Globus pallidus (tissue), 1 donor: ENCODE measurements at regions not wholly inside any gene's neighbourhood (a gene's known extent, or its start where the extent isn't known, plus 50 kb on each side); places are given as distances from the start of the nearest gene placed in this dataset.
"Not testable (repeated sequence)": the region's sequence is repeated elsewhere in the genome, so short reads cannot be mapped to it uniquely, and the experiment has no call there.

Experiments
- DNase-seq: peaks from one replicate; pipeline ENCODE4 v3.0.0-alpha.2; 2015; ENCODE audit warnings: low spot score

- no peak for DNase-seq
Measured at GRCh38 chr16:60558936-60559335, 1477.3 kb downstream of the CDH8 start.

DNA sequence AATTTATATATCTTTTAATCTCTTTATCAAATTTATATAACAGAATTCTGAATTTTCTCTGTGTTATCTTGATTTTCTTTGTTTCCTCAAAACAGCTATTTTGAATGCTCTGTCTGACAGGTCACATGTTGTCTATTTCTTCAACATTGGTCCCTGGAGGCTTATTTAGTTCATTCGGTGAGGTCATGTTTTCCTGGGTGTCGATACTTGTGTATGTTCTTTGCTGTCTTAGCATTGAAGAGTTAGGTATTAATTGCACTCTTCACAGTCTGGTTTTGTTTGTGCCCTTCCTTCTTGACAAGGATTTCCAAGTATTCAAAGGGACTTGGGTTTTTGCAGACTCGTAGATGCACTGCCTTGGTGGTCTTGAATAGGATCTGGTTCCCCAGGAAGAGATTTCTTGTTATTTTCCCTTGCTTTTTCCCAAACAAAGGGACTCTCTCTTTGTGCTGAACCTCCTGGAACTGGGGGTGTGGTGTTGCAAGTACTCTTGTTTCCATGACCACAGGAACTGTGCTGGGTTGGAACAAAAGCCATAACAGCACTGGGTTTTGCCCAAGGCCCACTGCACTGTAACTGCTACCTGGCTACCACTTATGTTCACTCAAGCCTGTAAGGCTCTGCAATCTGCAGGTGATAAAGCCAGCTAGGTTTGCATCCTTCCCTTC, 1483.0 kb downstream of the CDH8 start:
- no peak for DNase-seq

- DNase-seq = no peak
Measured at GRCh38 chr16:60541535-60541934, 1494.7 kb downstream of the CDH8 start.

GRCh38 chr16:60510941-60511340, 1525.3 kb downstream of the CDH8 start:
- DNase-seq = no peak

DNA sequence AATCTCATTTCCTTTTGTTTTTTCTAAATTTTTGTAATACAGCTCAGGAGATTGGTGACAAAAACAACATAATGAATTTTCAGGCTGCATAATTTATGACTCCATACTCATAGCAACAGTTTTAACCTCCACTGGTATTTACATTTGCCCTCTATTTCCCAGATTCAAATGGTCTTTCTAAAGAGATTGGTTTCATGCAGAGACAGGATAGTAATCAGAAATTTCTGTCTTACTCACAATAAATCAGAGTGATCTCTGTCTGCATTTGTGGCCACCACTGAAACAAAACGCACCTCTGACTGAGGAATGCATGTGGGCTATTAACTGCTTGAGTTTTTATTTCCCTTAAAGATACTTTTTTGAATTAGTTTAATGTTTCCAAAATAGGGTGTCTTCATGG, 1526.0 kb downstream of the CDH8 start:
- DNase-seq = no peak

- no peak for DNase-seq
Measured at GRCh38 chr16:60491273-60491672, 1545.0 kb downstream of the CDH8 start.

DNA sequence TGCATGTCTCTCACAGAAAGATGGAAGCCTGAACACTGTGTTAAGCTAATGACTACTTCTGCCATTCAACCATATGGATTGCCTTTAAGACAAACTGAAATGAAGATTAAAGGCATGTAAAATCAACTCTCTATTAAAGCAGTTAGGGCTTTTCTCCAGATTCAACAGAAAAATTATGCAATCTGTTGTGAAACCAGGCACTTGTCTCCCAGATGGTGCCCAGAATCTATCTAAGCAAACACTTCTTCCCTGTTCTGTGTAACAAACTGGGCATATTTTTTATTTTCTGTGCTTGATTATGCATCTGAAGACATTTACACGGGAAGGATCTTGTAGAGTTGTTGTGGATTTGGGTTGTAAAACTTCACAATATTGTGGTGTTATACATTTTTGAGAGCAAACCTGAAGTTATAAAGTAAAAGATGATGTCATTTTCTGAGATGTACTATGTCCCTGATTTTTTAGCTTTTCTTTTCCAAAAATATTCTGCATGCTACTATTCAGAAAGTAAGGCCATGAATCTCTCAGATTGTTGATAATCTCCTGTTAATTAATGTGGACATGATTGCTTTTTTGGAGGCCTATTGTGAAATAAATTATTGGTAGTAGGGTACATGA, 1550.3 kb downstream of the CDH8 start:
- no peak for DNase-seq

DNA sequence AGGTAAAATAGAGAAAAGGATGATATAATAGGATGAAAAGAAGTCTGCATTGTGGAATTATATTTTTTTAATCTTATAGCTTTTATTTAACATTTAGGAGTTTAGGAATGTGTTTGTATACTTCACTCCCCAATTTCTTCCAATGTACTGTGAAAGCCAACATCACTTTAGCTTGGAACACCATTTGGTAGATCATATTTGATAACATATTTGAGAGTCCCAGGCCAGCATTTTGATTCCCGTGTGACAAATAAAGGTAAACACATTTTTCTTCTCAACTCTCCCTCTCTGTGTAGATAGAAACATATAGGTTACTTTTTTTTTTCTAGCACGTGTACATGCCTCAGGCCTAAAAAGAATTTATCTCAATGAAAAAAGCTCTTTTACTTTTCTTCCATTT, 1551.3 kb downstream of the CDH8 start:
- no peak for DNase-seq

GRCh38 chr16:60481591-60481990, 1554.6 kb downstream of the CDH8 start:
- DNase-seq = no peak

- DNase-seq = no peak
Measured at GRCh38 chr16:60478810-60479209, 1557.4 kb downstream of the CDH8 start.

- DNase-seq = no peak
Measured at GRCh38 chr16:60463986-60464385, 1572.3 kb downstream of the CDH8 start.

- no peak for DNase-seq
Measured at GRCh38 chr16:60459463-60459862, 1576.8 kb downstream of the CDH8 start.

- no peak for DNase-seq
Measured at GRCh38 chr16:60458255-60458654, 1578.0 kb downstream of the CDH8 start.

- DNase-seq = no peak
Measured at GRCh38 chr16:60452646-60453045, 1583.6 kb downstream of the CDH8 start.

DNA sequence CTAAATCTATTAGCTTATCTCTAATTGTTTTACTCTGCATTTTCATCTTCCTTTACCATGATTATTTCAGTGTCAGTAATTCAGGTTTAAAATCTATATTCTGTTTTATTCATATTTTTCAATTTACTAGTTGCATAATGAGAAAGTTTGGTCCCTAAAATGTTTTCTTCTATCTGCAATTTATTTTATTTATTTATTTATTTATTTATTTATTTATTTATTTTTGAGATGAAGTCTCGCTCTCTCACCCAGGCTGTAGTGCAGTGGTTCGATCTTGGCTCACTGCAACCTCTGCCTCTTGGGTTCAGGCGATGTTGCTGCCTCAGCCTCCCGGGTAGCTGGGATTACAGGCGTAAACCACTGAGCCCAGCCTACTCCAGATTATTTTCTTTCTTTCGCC, 1597.3 kb downstream of the CDH8 start:
- DNase-seq = no peak

- DNase-seq = no peak
Measured at GRCh38 chr16:60432472-60432871, 1603.8 kb downstream of the CDH8 start.

DNA sequence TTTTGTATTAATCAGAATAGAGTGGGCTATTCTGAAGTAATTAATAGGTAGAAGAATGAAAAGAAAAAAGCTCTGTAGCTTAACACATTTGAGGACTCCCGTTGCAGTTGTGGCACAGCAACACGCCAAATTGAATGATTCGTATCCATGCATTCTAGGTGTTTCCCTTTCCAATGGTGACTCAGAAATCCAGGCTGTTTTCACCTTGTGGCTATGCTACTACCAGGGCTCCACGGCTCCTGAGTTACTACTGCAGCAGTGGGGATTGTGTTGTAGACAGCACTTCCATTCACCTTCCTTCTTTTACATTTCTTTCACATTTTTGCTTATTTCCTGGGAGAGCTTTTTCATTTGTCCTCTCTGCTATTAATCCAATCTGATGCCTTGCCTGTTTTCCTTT, 1616.4 kb downstream of the CDH8 start:
- no peak for DNase-seq

DNA sequence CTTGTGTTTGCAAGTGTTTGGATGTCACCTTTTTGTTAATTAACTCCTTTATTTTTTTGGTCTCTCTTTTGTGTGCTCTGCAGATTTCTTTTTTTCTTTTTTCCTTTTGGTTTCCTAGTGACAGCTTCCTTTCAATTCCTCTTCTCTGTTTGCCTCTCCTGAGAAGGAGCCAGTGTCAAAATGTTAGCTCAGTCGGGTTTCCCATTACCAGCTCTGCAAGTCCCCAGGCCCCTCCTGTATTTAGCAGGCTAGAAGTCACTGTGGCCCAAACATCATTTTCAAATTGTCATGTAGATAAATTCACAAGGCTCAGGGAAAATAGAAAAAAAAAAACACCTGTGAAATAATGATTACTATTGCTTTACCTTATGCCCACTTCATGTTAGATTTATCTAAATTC, 1621.6 kb downstream of the CDH8 start:
- DNase-seq = no peak

- DNase-seq = no peak
Measured at GRCh38 chr16:60413969-60414368, 1622.3 kb downstream of the CDH8 start.

DNA sequence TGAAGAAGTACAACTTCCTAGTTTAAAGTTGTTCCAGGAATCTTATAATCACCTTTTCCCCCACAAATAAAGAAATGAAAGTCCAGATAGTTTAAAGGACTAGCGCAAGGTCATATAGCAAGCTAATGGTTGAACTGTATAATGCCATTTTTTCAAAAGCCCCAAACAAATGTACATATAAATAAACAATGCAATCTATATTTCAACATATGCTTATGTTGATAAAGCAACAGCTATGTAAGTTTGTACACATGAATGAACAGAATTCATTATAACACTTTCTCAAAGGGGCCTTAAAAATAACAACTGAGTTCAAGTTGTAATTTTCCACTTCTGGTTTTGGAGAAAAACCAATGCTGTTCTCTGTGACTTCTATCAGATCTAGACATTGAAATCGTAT, 1628.6 kb downstream of the CDH8 start:
- no peak for DNase-seq

DNA sequence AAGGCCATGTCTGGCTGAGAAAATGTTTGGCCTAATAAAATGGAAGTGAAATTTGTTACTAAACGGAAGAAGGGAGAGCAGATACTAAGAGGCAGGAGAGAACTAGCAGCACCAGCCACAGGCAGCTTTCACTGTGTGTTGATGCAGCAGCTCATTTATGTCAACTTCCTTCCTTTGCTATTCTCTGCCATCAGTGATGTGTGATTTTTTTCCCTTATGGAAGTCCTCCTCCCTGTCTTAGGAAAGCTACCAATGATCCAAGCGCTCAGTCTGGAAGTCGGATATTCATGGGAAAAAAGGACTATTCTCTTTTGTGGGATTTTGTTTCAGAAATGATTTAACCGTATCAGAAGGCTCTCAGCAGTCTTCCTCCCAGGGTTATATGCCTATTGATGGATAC, 1629.2 kb downstream of the CDH8 start:
- DNase-seq = no peak

DNA sequence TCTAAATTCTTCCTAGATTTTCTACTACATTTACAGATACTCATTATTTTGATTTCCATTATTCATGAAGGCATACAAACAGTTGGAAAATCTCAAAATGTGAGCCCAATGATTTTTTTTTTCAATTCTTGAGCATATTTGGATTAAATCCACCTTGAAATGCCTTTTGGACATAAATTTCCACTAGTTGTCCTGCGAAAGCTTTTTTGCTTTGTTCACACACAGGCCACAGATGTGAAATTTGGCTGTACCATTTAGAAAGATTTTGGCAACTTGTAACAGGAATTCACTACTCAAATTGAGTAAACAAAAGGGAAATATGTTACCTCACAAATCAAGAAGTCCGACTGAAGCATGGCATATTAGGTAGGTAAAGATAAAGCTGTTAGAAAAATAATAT, 1631.0 kb downstream of the CDH8 start:
- DNase-seq = no peak

DNA sequence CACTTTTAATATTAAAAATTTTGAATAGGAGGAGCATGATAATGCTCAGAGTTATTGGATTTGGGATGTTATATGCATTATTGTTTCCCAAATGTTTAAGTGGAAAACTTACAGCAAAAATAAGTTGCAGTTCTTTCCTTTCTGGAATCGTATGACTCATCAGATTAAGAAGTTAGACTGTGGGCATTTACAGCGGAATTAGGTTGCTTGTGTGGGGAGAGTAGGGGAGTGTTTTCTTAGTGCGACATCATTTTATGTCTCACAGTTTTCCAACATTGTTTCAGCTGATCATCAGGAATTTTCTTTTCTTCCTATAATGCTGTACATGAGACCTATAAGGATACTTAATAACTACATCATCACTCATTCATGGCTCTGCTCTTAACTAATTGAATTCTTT, 1631.8 kb downstream of the CDH8 start:
- DNase-seq = no peak

DNA sequence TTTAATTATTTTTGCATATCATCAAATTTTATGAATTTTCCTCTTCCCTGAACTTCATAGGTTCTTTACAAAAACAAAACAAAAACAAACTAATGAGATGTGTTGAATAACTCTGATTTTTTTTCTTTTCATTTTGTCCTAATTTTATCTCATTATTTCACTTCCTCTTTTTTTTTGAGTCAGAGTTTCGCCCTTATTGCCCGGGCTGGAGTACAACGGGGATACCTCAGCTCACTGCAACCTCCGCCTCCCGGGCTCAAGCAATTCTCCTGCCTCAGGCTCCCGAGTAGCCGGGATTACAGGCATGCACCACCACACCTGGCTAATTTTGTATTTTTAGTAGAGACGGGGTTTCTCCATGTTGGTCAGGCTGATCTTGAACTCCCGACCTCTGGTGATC, 1633.3 kb downstream of the CDH8 start:
- DNase-seq = not testable (repeated sequence)
